GM23248 (cell line): ENCODE measurements at regions not wholly inside any gene's neighbourhood (a gene's known extent, or its start where the extent isn't known, plus 50 kb on each side); places are given as distances from the start of the nearest gene placed in this dataset.

Experiments
- EZH2 ChIP-seq: fragments of 200-600 bp; sonication (generic); IDR thresholded peaks from 2 replicates; pipeline ENCODE4 v1.6.1; 2018; ENCODE audit warnings: antibody characterized with exemption, mild to moderate bottlenecking; ENCODE audit not compliant: insufficient read depth, poor library complexity, severe bottlenecking
- EZH2phosphoT487 ChIP-seq: fragments of 200-600 bp; sonication (generic); IDR thresholded peaks from 2 replicates; pipeline ENCODE4 v1.6.1; 2018; ENCODE audit warnings: antibody characterized with exemption, moderate library complexity, mild to moderate bottlenecking, low read depth; ENCODE audit not compliant: insufficient read depth

GRCh38 chr3:188085584-188086560 lies 68.1 kb upstream of the LPP start:
- no peak for TF ChIP-seq EZH2phosphoT487
- TF ChIP-seq EZH2 = no peak
